ENCODE measurements at regions not wholly inside any gene's neighbourhood (a gene's known extent, or its start where the extent isn't known, plus 50 kb on each side); places are given as distances from the start of the nearest gene placed in this dataset.

- Histone ChIP-seq H2BK12ac (ENCODE audit: low read depth, low read length) (no peak overlapping the region), H3K4ac (replicated peaks; ENCODE audit: insufficient read length, low read depth, low read length) (no peak overlapping the region), H2BK120ac (replicated peaks; ENCODE audit: low read depth, low read length) (no peak overlapping the region), H2AFZ (ENCODE audit: low read length) (no peak overlapping the region), H3K14ac (ENCODE audit: insufficient read length) (no peak overlapping the region), H3K23ac (ENCODE audit: insufficient read length) (no peak overlapping the region), H3K4me3 (ENCODE audit: extremely low read depth in 1 of 4, insufficient read depth in 2 of 4, low read depth in 3 of 4, low read length in 4 of 4) (no peak overlapping the region), H3K27ac (ENCODE audit: low read depth, low read length) (no peak overlapping the region), H2BK20ac (ENCODE audit: low read length) (no peak overlapping the region), H3K79me2 (ENCODE audit: control insufficient read depth in 1 of 2, insufficient read depth in 2 of 2, low read length in 2 of 2) (no peaks in the 10 kb centered on the region), H3K4me1 (replicated peaks in 1 of 4; ENCODE audit: control insufficient read depth in 3 of 4, insufficient read depth in 4 of 4, low read length in 3 of 4) (no peaks in the 10 kb centered on the region), H2BK5ac (ENCODE audit: low read depth, low read length) (no peak overlapping the region), H3K23me2 (ENCODE audit: low read depth, low read length) (peaks cover 1% of the 10 kb centered on the region; the same call in 1 of the 2 replicates), H3K9me3 (ENCODE audit: insufficient read depth in 2 of 2, low read depth in 1 of 2, low read length in 1 of 2) (no peaks in the 10 kb centered on the region), H3K79me1 (ENCODE audit: low read depth, low read length) (no peaks in the 10 kb centered on the region), H4K20me1 (replicated peaks in 1 of 2; ENCODE audit: control insufficient read depth in 1 of 2, insufficient read depth in 2 of 2, low read length in 2 of 2) (no peaks in the 10 kb centered on the region), H2BK15ac (ENCODE audit: low read length) (no peak overlapping the region), H4K5ac (ENCODE audit: insufficient read length, low read depth, low read length) (no peak overlapping the region), H3K27me3 (replicated peaks in 1 of 4; ENCODE audit: control insufficient read depth in 3 of 4, extremely low read depth in 1 of 4, insufficient read depth in 3 of 4, low read length in 3 of 4) (no peaks in the 10 kb centered on the region), H2AK5ac (ENCODE audit: low read depth, low read length) (no peak overlapping the region), H4K8ac (ENCODE audit: extremely low read depth, insufficient read depth, low read length) (no peak overlapping the region), H3K4me2 (ENCODE audit: insufficient read depth in 1 of 2, low read depth in 2 of 2, low read length in 2 of 2) (no peak overlapping the region), H4K91ac (replicated peaks; ENCODE audit: insufficient read length, low read length) (no peak overlapping the region), H3K56ac (replicated peaks; ENCODE audit: insufficient read length, low read depth, low read length) (no peak overlapping the region), H3K36me3 (ENCODE audit: control insufficient read depth in 2 of 4, insufficient read depth in 4 of 4, low read length in 3 of 4) (no peaks in the 10 kb centered on the region), H3K18ac (ENCODE audit: extremely low read depth, low read length) (no peak overlapping the region), H3K9ac (replicated peaks in 1 of 4; ENCODE audit: extremely low read depth in 1 of 4, low read depth in 3 of 4, low read length in 3 of 4) (no peak overlapping the region)
- 95% methylated on average over 1 of the region's 1 CpG; no CpG with 5 or more reads in 1 of the 2 experiments for WGBS, 2 experiments (ENCODE audit: extremely low coverage in 1 of 2, insufficient coverage in 1 of 2, insufficient read length in 1 of 2, insufficient replicate concordance in 2 of 2, low coverage in 1 of 2, low lambda C conversion rate in 2 of 2, missing lambda C conversion rate in 1 of 2)
- ChIA-PET POLR2A (ENCODE audit: partially characterized antibody) (no interaction called here), CTCF (ENCODE audit: partially characterized antibody) (interaction anchor here (0.7 to 1.4 kb wide), 4 partner anchors 8 to 536 kb away, joined by 3 to 4 read pairs (median 3); partner anchors contain the start of gene MYCN)
- no peak for DNase-seq (ENCODE audit: low read depth in 1 of 2, low spot score in 2 of 2)
- no peak for FAIRE-seq
- TF ChIP-seq SAP30 (IDR thresholded peaks at IDR 0.05; ENCODE audit: insufficient read depth, insufficient replicate concordance, low read length) = no peak
- no peak for TF ChIP-seq SIX5 (IDR thresholded peaks at IDR 0.05; ENCODE audit: low read depth, low read length)
- TF ChIP-seq CEBPB (IDR thresholded peaks at IDR 0.05; ENCODE audit: low read depth, low read length) = no peak
- TF ChIP-seq GABPA (IDR thresholded peaks at IDR 0.05; ENCODE audit: borderline replicate concordance, insufficient read depth, low read length) = no peak
- no peak for TF ChIP-seq SP2 (IDR thresholded peaks at IDR 0.05; ENCODE audit: low read length)
- TF ChIP-seq NANOG (IDR thresholded peaks at IDR 0.05; ENCODE audit: insufficient read depth, low read depth, low read length, poor library complexity, severe bottlenecking) = no peak
- TF ChIP-seq RXRA (IDR thresholded peaks at IDR 0.05; ENCODE audit: insufficient read depth, low read depth, low read length) = no peak
- no peak for TF ChIP-seq E2F6 (IDR thresholded peaks at IDR 0.05)
- no peak for TF ChIP-seq SRF (IDR thresholded peaks at IDR 0.05; ENCODE audit: low read depth, low read length)
- no peak for TF ChIP-seq HDAC2 (IDR thresholded peaks at IDR 0.05; ENCODE audit: borderline replicate concordance in 1 of 2, low read depth in 2 of 2, low read length in 2 of 2)
- TF ChIP-seq BACH1 (IDR thresholded peaks at IDR 0.05; ENCODE audit: low read length) = no peak
- no peak for TF ChIP-seq YY1 (IDR thresholded peaks at IDR 0.05; ENCODE audit: low read depth, low read length)
- TF ChIP-seq TCF12 (IDR thresholded peaks at IDR 0.05; ENCODE audit: low read depth, low read length) = no peak
- TF ChIP-seq TAF1 (IDR thresholded peaks at IDR 0.05; ENCODE audit: low read depth, low read length) = no peak
Observed at GRCh38 chr2:16475986-16476567, 189.6 kb downstream of the CYRIA start.

Data from H1 (cell line).